ENCODE measurements at regions not wholly inside any gene's neighbourhood (a gene's known extent, or its start where the extent isn't known, plus 50 kb on each side); places are given as distances from the start of the nearest gene placed in this dataset.

DNA sequence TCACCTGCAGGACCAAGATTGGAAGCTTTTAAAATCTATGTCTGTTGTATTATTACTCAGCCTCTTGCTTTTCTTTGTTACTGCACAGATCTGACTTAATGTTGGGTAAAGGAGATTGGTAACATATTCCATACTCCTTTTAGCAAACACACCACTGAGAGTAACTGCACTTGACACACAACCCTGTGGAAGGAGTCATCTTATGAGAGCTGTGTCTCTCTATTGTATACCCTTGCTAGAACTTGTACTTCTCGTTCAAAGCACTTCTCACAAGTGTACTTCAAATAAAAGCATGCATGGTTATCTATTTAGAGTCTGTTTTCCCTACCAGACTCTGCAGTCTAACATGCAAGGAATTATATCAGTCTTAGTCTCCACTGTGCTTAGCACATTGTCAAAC is 813.4 kb downstream of the ADGRL2 start:
- Histone ChIP-seq H3K4me1 (replicated peaks in 1 of 2) (no peaks in the 10 kb centered on the region), H3K4me3 (no peak overlapping the region), H3K27me3 (no peaks in the 10 kb centered on the region), H3K27ac (no peak overlapping the region), H3K36me3 (replicated peaks in 1 of 2) (no peaks in the 10 kb centered on the region), H3K9me3 (replicated peaks in 1 of 3) (no peaks in the 10 kb centered on the region)
- intact Hi-C loops (cut with DNase I): no loop called here
- no peak for TF ChIP-seq POLR2A (IDR thresholded peaks at IDR 0.05)
- TF ChIP-seq, protein P1, sequence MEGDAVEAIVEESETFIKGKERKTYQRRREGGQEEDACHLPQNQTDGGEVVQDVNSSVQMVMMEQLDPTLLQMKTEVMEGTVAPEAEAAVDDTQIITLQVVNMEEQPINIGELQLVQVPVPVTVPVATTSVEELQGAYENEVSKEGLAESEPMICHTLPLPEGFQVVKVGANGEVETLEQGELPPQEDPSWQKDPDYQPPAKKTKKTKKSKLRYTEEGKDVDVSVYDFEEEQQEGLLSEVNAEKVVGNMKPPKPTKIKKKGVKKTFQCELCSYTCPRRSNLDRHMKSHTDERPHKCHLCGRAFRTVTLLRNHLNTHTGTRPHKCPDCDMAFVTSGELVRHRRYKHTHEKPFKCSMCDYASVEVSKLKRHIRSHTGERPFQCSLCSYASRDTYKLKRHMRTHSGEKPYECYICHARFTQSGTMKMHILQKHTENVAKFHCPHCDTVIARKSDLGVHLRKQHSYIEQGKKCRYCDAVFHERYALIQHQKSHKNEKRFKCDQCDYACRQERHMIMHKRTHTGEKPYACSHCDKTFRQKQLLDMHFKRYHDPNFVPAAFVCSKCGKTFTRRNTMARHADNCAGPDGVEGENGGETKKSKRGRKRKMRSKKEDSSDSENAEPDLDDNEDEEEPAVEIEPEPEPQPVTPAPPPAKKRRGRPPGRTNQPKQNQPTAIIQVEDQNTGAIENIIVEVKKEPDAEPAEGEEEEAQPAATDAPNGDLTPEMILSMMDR (IDR thresholded peaks at IDR 0.05): no peak
- DNase-seq: no peak
- WGBS, 4 donors: 65 to 83% (median 71%) methylated on average over 1 of the region's 1 CpG

DNA sequence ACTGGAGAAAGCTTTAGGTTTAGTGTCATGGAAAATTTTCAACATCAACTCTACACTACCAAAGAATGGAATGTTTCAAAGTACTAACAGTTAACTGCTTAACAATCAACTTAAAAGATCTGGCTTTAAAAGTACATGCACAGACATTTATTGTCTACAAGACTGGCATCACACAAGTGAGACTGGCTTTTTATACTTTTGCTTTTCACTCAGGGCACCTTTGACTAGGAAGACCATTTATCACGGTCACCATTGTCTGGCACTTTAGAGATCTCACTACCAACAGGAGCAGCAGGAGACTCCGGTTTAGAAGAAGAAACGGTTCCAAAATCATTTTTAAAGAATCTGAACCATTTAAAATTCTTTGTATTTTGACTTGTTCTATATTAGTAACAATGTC is 812.3 kb downstream of the ADGRL2 start:
- no peaks in the 10 kb centered on the region for H3K4me1 ChIP-seq (replicated peaks in 1 of 2)
- TF ChIP-seq POLR2A (IDR thresholded peaks at IDR 0.05): no peak
- TF ChIP-seq, protein P1 (IDR thresholded peaks at IDR 0.05): no peak
- H3K27ac ChIP-seq: no peak overlapping the region
- 50 to 91% (median 70%) methylated on average over 3 of the region's 3 CpGs for WGBS, 4 donors
- no peaks in the 10 kb centered on the region for H3K27me3 ChIP-seq
- no peak overlapping the region for H3K4me3 ChIP-seq
- DNase-seq: no peak
- no peaks in the 10 kb centered on the region for H3K36me3 ChIP-seq (replicated peaks in 1 of 2)
- no peaks in the 10 kb centered on the region for H3K9me3 ChIP-seq (replicated peaks in 1 of 3)
- intact Hi-C loops (cut with DNase I): no loop called here

DNA sequence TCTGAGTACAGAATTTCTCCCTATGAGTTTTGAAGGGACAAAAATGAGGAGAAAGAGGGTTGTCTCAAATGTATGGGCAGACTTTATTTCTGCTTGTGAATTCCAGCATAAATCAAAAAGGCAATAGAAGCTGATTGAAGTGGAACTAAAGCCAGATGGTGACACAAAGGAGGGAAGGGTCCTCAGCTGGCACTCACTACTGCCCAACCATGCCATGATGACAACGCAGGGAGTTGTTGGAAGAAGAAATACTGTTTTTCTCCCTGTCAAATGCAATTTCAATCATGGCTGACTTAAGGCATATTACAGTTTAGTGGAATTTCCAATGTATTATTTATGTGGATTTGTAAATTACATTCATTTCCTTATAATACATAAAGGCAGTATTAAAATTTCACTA is 805.8 kb downstream of the ADGRL2 start:
- DNase-seq: no peak
- Histone ChIP-seq H3K9me3 (replicated peaks in 1 of 3) (no peaks in the 10 kb centered on the region), H3K27me3 (no peaks in the 10 kb centered on the region), H3K36me3 (replicated peaks in 1 of 2) (no peaks in the 10 kb centered on the region), H3K4me3 (no peak overlapping the region), H3K4me1 (replicated peaks in 1 of 2) (no peaks in the 10 kb centered on the region), H3K27ac (no peak overlapping the region)
- intact Hi-C loops (cut with DNase I): no loop called here
- WGBS, 4 donors: 83 to 94% (median 87%) methylated on average over 1 of the region's 1 CpG
- TF ChIP-seq POLR2A (IDR thresholded peaks at IDR 0.05): no peak
- TF ChIP-seq, protein P1 (IDR thresholded peaks at IDR 0.05): no peak

DNA sequence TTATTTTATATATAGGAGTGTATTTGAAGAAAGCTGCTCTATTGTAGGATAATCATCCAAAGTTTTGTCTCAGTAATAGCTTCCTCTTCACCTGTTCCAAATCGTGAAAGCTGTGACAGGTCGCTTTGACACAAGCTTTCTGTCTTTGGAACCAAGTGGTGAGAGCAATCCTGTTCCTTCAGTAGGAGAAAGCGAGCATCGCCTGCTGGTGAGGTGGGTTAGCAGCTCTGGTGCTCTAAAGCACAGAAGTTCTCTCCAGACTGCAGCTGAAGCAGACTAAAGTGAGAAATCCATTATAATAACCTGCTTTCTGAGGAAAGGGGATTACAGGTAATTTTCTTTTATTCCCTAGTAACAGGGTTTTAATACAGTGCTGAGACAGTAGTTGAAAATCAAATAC is 803.8 kb downstream of the ADGRL2 start:
- no peaks in the 10 kb centered on the region for H3K36me3 ChIP-seq (replicated peaks in 1 of 2)
- no peaks in the 10 kb centered on the region for H3K9me3 ChIP-seq (replicated peaks in 1 of 3)
- no peak for DNase-seq
- H3K27ac ChIP-seq: no peak overlapping the region
- no peaks in the 10 kb centered on the region for H3K27me3 ChIP-seq
- TF ChIP-seq, protein P1 (IDR thresholded peaks at IDR 0.05): no peak
- TF ChIP-seq POLR2A (IDR thresholded peaks at IDR 0.05): no peak
- H3K4me1 ChIP-seq (replicated peaks in 1 of 2): no peaks in the 10 kb centered on the region
- no peak overlapping the region for H3K4me3 ChIP-seq
- intact Hi-C loops (cut with DNase I): no loop called here
- WGBS, 4 donors: 61 to 70% (median 63%) methylated on average over 4 of the region's 4 CpGs

Measured in adrenal gland (tissue), 9 donors.